SK-N-MC (cell line): ENCODE measurements at regions not wholly inside any gene's neighbourhood (a gene's known extent, or its start where the extent isn't known, plus 50 kb on each side); places are given as distances from the start of the nearest gene placed in this dataset.

Experiments
- EZH2 ChIP-seq: fragments of 200-600 bp; sonication (generic); IDR thresholded peaks from one replicate; pipeline ENCODE4 v1.6.1; 2017; ENCODE audit warnings: antibody characterized with exemption
- FOXP2 ChIP-seq: optimal IDR thresholded peaks from 2 replicates; pipeline ENCODE3; 2011; ENCODE audit warnings: mild to moderate bottlenecking, moderate library complexity; ENCODE audit not compliant: insufficient read depth; ENCODE audit errors: extremely low read length, control extremely low read depth
- POLR2AphosphoS5 ChIP-seq: IDR thresholded peaks from 2 replicates; pipeline ENCODE4 v1.6.1; 2012; ENCODE audit warnings: mild to moderate bottlenecking, low read depth, low read length, borderline replicate concordance

DNA sequence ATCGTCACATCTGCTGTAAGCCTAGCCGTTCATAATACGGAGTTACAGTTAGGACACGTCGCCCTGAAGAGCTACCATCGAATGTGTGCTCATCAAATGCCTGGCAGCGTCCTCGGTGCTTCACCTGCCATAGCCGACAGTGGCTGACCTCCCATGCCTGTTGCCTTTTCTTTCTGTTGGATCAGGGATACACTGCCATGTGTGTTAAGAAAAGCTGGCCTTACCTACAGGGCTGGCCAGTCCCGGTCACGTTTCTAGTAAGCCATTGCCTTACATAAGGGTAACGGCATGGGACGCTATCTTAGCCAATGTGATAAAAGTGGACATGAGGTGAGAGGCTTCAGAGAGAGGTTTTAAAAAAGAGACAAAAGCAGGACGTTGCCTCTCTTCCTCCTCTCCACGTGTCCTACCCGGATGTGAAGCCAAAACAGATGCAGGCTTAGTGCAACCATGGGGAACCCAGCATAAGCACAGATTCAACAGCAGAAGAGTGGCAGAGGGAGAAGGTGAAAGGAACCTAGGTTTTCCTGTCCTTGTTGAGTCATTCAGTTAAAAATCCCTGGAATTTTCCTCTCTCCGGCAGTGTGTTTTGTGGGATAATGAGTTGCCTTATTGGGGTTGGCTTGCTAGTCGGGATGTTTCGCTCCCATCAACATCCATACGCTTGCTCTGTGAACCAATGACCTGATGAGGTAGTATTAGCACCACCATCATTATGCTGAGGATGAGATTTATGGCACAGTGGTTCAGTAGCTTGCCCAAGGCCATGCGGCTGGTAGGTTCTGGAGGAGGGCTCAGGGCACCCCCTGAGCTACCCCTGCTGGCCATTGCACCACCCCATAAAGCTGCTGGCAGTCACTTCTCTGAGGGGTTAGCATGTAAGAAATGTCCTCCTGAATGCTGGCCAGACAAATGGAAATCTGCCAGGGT lies 67.4 kb upstream of the B3GAT1 start:
- TF ChIP-seq POLR2AphosphoS5 (no peak), EZH2 (no peak), FOXP2 (no peak)
